Sigmoid colon (tissue), 4 donors: ENCODE measurements at regions not wholly inside any gene's neighbourhood (a gene's known extent, or its start where the extent isn't known, plus 50 kb on each side); places are given as distances from the start of the nearest gene placed in this dataset.

ENCODE experiments used
- EP300 ChIP-seq, 4 donors: sonication (generic); formaldehyde crosslinking; IDR thresholded peaks; one replicate each; pipeline ENCODE4 v1.6.1; 2017; ENCODE audit warnings: antibody characterized with exemption in 4 of 4
- POLR2A ChIP-seq, 2 donors: fragments of 450-650 bp; IDR thresholded peaks; one replicate each; pipeline ENCODE4 v1.6.1; 2016; ENCODE audit warnings: antibody characterized with exemption in 2 of 2, mild to moderate bottlenecking in 2 of 2, moderate library complexity in 2 of 2
- POLR2AphosphoS5 ChIP-seq, 4 donors: sonication (generic); formaldehyde crosslinking; IDR thresholded peaks; one replicate each; pipeline ENCODE4 v1.6.1; 2017; ENCODE audit warnings: antibody characterized with exemption in 4 of 4
- TF ChIP-seq, protein P1 (sequence below), 4 experiments: fragments of 450-650 bp in 3 of 4; fragments of 200-600 bp in 1 of 4; IDR thresholded peaks; one replicate each; pipeline ENCODE4 v1.5.1; 2016 to 2019; ENCODE audit warnings: antibody characterized with exemption in 4 of 4, mild to moderate bottlenecking in 3 of 4, moderate library complexity in 2 of 4

GRCh38 chr9:86469476-86470250 lies 115.5 kb upstream of the TUT7 start:
- TF ChIP-seq, protein P1, sequence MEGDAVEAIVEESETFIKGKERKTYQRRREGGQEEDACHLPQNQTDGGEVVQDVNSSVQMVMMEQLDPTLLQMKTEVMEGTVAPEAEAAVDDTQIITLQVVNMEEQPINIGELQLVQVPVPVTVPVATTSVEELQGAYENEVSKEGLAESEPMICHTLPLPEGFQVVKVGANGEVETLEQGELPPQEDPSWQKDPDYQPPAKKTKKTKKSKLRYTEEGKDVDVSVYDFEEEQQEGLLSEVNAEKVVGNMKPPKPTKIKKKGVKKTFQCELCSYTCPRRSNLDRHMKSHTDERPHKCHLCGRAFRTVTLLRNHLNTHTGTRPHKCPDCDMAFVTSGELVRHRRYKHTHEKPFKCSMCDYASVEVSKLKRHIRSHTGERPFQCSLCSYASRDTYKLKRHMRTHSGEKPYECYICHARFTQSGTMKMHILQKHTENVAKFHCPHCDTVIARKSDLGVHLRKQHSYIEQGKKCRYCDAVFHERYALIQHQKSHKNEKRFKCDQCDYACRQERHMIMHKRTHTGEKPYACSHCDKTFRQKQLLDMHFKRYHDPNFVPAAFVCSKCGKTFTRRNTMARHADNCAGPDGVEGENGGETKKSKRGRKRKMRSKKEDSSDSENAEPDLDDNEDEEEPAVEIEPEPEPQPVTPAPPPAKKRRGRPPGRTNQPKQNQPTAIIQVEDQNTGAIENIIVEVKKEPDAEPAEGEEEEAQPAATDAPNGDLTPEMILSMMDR (IDR thresholded peaks at IDR 0.05) = no peak
- no peak for TF ChIP-seq POLR2A (IDR thresholded peaks at IDR 0.05)
- no peak for TF ChIP-seq EP300 (IDR thresholded peaks at IDR 0.05)
- TF ChIP-seq POLR2AphosphoS5 (IDR thresholded peaks at IDR 0.05) = no peak
